Epithelial cell of proximal tubule (primary cell): ENCODE measurements at regions not wholly inside any gene's neighbourhood (a gene's known extent, or its start where the extent isn't known, plus 50 kb on each side); places are given as distances from the start of the nearest gene placed in this dataset.

Source experiments
- DNase-seq: peaks from one replicate; pipeline ENCODE4 v3.0.0-alpha.2; 2011; ENCODE audit warnings: low read depth
- H3K4me3 ChIP-seq: 2 replicates; pipeline ENCODE4 v1.5.1; 2011; ENCODE audit warnings: low read depth, mild to moderate bottlenecking, low read length
- CTCF ChIP-seq: conservative IDR thresholded peaks from 2 replicates; pipeline ENCODE4 v1.5.1; 2012; ENCODE audit warnings: low read depth, mild to moderate bottlenecking, low read length

DNA sequence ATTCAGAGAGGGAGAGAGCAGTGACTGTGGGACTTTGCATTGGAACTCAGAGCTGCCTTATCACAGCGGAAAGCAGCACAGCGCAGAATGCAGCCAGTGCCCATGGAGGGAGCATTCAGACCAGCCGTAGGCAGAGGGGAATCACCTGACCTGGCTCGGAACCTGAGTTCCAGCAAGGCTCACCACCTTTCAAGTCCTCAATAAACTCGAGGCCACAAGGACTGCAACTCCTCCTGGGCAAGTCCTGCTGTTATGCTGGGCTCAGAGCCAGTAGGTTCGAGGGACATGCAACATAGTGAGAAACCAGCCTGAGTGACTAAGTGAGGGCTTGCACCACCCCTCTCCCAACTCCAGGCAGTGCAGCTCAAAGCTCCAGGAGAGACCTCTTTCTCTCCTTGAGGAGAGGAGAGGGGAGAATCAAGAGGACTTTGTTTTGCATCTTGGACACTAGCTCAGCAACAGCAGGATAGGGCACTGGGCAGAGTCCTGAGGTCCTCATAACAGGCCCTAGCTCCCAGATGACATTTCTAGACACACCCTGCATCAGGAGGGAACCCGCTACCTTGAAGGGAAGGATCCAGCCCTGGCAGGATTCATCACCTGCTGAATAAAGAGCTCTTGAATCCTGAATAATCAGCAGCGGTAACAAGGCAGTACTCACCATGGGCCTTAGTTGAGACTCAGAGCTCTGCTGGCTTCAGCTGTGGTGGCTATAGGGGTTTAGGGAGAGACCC lies 136.8 kb upstream of the OTOS start:
- H3K4me3 ChIP-seq, result no peak overlapping the region
- peak; percentile 4 for TF ChIP-seq CTCF
- DNase-seq, result peak; percentile 10

DNA sequence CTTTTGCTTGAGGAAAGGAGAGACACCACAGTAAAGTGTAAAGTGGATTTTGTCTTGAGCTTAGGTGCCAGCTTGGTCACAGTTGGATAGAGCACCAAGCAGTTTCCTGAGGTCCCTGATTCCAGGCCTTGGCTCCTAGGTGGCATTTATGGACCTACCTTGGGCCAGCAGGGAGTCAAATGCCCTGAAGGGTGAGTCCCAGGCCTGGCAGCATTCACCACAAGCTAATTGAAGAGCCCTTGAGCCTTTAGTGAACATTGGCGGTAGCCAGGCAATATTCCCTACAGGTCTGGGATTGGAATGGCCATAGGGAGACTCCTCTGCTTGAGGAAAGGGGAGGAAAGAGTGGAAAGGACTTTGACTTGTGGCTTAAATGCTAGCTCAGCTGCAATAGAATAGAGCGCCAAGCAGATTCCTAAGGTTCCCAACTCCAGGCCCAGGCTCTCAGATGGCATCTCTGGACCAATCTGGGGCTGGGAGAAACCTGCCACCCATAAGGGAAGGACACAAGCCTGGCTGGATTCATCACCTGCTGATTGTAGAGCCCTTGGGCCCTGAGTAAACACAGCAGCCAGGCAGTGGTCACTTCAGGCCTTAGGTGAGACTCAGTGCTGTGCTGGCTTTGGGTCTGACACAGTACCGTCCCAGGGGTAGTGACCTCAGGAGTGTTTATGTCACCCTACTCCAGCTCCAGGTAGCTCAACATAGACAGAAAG lies 137.5 kb upstream of the OTOS start:
- no peak for TF ChIP-seq CTCF
- H3K4me3 ChIP-seq, result no peak overlapping the region
- no peak for DNase-seq

DNA sequence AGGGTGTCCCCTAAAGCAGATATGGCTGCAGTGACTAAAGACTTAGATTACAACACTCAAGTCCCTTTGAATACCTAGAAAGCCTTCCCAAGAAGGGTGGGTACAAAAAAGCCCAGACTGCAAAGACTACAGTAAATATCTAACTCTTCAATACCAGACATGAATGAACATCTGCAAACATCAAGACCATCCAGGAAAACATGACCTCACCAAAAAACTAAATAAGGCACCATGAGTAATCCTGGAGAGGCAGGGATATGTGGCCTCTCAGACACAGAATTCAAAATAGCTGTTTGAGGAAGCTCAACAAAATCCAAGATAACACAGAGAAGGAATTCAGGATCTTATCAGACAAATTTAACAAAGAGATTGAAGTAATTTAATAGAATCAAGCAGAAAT lies 138.2 kb upstream of the OTOS start:
- no peak for TF ChIP-seq CTCF
- H3K4me3 ChIP-seq, result no peak overlapping the region
- no peak for DNase-seq

GRCh38 chr2:240280621-240281020 lies 140.2 kb upstream of the OTOS start:
- DNase-seq, result no peak
- no peak overlapping the region for H3K4me3 ChIP-seq
- no peak for TF ChIP-seq CTCF

DNA sequence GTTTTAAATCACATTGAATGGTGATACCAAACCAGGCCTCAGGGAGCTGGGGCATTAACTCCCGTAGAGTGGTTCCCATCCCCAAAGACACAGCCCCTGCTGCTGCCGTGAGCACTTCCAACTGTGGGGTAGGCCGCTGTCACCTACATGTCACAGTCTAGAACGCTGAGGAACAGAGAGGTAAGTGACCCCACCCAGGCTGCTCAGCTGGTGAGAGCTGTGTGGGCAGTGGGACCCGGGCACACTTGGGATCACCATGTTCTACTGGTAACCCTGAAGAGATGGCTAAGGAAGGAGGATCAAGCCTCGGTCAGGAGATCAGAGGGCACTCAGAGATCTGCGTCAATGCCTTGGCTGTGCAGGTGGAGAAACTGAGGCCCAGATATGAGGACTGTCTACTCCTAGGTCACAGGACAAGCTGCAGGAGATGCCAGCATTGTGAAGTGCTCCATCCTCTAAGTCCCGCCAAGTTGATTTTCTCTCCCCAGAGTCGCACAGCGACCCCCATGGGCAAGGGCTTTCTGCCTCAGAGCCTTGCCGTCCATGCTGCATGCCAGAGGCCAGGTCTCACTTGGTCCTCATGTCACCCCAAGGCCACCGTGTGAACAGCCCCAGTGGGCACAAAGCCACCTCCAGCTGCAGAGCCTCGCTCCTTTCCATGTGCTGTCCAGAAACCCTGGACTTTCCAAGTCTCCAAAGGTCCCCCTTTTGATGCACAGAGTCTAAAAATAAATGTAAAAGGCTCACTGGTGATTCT lies 144.2 kb upstream of the OTOS start:
- no peak for DNase-seq
- no peak overlapping the region for H3K4me3 ChIP-seq

GRCh38 chr2:240285725-240286124 lies 145.3 kb upstream of the OTOS start:
- DNase-seq, result no peak
- TF ChIP-seq CTCF, result no peak
- no peak overlapping the region for H3K4me3 ChIP-seq

More for the DNA sequence above, 144.2 kb upstream of the OTOS start:
- TF ChIP-seq CTCF, result no peak
